BJ (cell line): ENCODE measurements at regions not wholly inside any gene's neighbourhood (a gene's known extent, or its start where the extent isn't known, plus 50 kb on each side); places are given as distances from the start of the nearest gene placed in this dataset. TPM values are rescaled to one million over a fixed set of nuclear protein-coding genes. Genes with fewer than 3 reads are reported as not detected.

Experiments used
- CTCF ChIA-PET: fragments of 350-600 bp; formaldehyde crosslinking; extraction: SDS; loops from one replicate; lab custom pipeline; 2021; ENCODE audit warnings: antibody characterized with exemption, inconsistent platforms; lab: Yijun Ruan, JAX
- POLR2A ChIA-PET: fragments of 300-600 bp; sonication (Branson Sonifier 250); formaldehyde crosslinking; extraction: SDS; loops from one replicate; lab custom pipeline; 2021; ENCODE audit warnings: antibody characterized with exemption; lab: Charles Lee
- DNase-seq: peaks from one replicate; pipeline ENCODE4 v3.0.0-alpha.2; 2011; ENCODE audit warnings: low read depth
- H3K27me3 ChIP-seq: 2 replicates; pipeline ENCODE4 v1.6.0; 2011; ENCODE audit warnings: low read length; ENCODE audit not compliant: control insufficient read depth, insufficient read depth
- H3K36me3 ChIP-seq: 2 replicates; pipeline ENCODE4 v1.5.1; 2011; ENCODE audit warnings: low read length; ENCODE audit not compliant: control insufficient read depth, insufficient read depth
- H3K4me3 ChIP-seq: 2 replicates; pipeline ENCODE4 v1.5.1; 2011; ENCODE audit warnings: low read depth, mild to moderate bottlenecking, control low read depth, low read length
- CTCF ChIP-seq: IDR thresholded peaks from 2 replicates; pipeline ENCODE4 v1.5.1; 2011; ENCODE audit warnings: low read depth, mild to moderate bottlenecking, control low read depth, inconsistent platforms, low read length, moderate library complexity; ENCODE audit not compliant: insufficient read depth
- small RNA-seq: library from RNA; depleted of rRNA; stranded (forward); fragments of <200 nt; gene quantifications from one replicate; pipeline ENCODE3, GENCODE V24; 2012; ENCODE audit warnings: low replicate concordance, low read depth; ENCODE audit not compliant: insufficient read length

DNA sequence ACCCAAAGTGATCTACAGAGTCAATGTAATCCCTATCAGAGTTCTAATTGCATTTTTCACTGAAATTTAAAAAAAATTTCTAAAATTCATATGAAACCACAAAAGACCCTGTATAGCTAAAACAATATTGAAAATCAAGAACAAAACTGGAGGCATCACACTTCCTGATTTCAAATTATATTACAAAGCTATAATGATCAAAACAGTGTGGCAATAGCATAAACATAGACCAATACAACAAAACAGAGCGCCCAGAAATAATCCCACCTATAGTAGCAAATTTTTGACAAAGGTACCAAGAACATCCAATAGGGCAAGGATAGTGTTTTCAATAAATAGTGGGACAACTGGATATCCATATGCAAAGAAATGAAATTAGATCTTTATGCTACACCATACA lies 59.4 kb upstream of the PRKG2 start:
- CTCF ChIA-PET = no interaction called here
- POLR2A ChIA-PET = no interaction called here
- H3K4me3 ChIP-seq = no peak overlapping the region
- no peak for DNase-seq
- H3K36me3 ChIP-seq = no peaks in the 10 kb centered on the region
- TF ChIP-seq CTCF = no peak
- no peaks in the 10 kb centered on the region for H3K27me3 ChIP-seq

- no peak for DNase-seq
- ChIA-PET CTCF (interaction anchor here (4.1 kb wide), 1 partner anchor 12 kb away, joined by 19 read pairs; no protein-coding TSS in a partner anchor), POLR2A (no interaction called here)
- no peak for TF ChIP-seq CTCF
- Histone ChIP-seq H3K36me3 (no peaks in the 10 kb centered on the region), H3K4me3 (no peak overlapping the region), H3K27me3 (no peaks in the 10 kb centered on the region)
Observed at GRCh38 chr4:81272671-81273070, 57.6 kb upstream of the PRKG2 start.

Small RNAs in the stretch of these regions (small RNA-seq; reads per million reads assigned to genes)
- not detected for gene RNU5A-2P
